ENCODE measurements at regions not wholly inside any gene's neighbourhood (a gene's known extent, or its start where the extent isn't known, plus 50 kb on each side); places are given as distances from the start of the nearest gene placed in this dataset.

DNA sequence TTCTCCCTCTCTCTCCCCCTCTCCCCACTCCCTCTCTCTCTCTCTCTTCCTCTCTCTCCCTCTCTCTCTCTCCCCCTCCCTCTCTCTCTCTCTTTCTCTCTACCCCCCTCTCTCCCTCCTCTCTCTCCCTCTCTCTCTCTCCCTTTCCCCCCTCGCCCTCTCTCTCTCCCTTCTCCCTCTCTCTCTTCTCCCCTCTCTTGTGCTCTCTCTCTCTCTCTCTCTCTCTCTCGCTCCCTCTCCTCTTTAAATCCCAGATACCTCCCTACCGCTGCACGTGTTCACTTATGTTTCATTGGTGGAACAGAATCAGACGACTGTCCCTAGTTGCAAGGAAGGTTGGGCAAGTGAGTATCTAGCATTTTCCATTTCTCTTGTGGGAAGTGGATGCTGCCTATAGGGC, 166.5 kb downstream of the EBLN2 start:
- TF ChIP-seq POLR2A (IDR thresholded peaks at IDR 0.05; ENCODE audit: low read depth) (no peak), EP300 (IDR thresholded peaks at IDR 0.05) (no peak), POLR2AphosphoS5 (IDR thresholded peaks at IDR 0.05) (no peak)
- TF ChIP-seq, protein P1, sequence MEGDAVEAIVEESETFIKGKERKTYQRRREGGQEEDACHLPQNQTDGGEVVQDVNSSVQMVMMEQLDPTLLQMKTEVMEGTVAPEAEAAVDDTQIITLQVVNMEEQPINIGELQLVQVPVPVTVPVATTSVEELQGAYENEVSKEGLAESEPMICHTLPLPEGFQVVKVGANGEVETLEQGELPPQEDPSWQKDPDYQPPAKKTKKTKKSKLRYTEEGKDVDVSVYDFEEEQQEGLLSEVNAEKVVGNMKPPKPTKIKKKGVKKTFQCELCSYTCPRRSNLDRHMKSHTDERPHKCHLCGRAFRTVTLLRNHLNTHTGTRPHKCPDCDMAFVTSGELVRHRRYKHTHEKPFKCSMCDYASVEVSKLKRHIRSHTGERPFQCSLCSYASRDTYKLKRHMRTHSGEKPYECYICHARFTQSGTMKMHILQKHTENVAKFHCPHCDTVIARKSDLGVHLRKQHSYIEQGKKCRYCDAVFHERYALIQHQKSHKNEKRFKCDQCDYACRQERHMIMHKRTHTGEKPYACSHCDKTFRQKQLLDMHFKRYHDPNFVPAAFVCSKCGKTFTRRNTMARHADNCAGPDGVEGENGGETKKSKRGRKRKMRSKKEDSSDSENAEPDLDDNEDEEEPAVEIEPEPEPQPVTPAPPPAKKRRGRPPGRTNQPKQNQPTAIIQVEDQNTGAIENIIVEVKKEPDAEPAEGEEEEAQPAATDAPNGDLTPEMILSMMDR (IDR thresholded peaks at IDR 0.05), result no peak
